HG03575 (cell line): ENCODE measurements at regions not wholly inside any gene's neighbourhood (a gene's known extent, or its start where the extent isn't known, plus 50 kb on each side); places are given as distances from the start of the nearest gene placed in this dataset.

Source experiments
- ATAC-seq: cut with Tn5 transposase; IDR thresholded peaks from one replicate; pipeline ENCODE4 v1.9.1; 2021; ENCODE audit not compliant: unreplicated experiment, insufficient number of reproducible peaks, low FRiP score; ENCODE audit errors: extremely low read depth

- ATAC-seq: no peak
These were observed 150.9 kb upstream of the ODAD2 start for GRCh38 chr10:28149746-28150145.

- no peak for ATAC-seq
These were observed 148.8 kb upstream of the ODAD2 start for GRCh38 chr10:28147706-28148105.

GRCh38 chr10:28139138-28139537, 140.3 kb upstream of the ODAD2 start:
- ATAC-seq: no peak

GRCh38 chr10:28137907-28138880, 139.3 kb upstream of the ODAD2 start:
- no peak for ATAC-seq

DNA sequence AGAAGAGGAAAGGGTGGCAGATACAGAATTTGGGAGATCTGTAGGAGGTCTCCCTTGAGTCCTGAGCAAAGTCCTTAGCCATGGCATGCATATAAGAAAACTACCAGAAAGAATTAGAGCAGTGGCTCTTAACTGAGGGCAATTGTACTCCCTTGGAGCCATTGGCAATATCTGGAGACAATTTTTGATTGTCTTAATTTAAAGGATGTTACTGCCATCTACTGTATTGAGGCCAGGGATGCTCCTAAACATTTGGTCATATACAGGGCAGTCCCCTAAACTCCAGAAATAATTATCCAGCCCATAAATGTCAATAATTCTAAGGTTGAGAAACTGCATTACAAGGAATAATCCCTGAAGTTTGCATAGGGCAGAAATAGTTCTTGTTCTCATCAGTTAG, 136.4 kb upstream of the ODAD2 start:
- ATAC-seq: no peak

GRCh38 chr10:28130267-28130666, 131.4 kb upstream of the ODAD2 start:
- no peak for ATAC-seq

GRCh38 chr10:28127881-28128280, 129.0 kb upstream of the ODAD2 start:
- ATAC-seq: no peak

GRCh38 chr10:28125701-28126100, 126.8 kb upstream of the ODAD2 start:
- ATAC-seq: no peak

GRCh38 chr10:28120795-28121194, 121.9 kb upstream of the ODAD2 start:
- no peak for ATAC-seq

DNA sequence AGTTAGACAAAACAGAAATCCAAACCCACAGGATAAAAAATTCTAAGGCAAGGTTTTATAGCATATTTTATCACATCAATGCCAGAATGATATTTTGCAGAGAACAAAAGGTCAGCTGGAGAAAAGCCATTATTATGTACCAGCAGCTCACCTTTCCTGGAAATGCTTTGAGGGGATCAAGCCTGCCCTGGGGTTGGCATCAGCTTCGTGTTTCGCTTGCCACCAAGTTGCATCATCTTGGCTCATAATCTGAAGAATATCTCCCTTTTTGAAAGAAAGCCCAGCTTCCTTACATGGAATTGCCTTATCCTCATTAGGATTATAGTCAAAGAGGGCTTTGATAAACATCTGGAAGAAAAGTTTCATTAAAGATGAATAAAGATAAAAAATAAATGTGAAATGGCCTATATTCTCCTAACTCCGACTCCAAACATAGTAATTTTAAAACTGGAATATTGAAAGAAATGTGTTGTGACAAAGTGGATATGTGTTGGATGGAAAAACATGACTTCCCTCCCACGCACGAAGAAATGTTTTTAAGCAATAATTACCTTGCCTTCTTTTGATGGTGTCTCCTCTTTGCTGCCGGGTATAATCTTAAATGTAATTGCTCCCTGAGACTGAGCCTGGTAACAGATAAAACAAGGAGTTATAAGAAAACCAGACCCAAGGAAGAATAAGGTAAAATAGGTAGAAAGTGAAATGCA, 121.3 kb upstream of the ODAD2 start:
- no peak for ATAC-seq

DNA sequence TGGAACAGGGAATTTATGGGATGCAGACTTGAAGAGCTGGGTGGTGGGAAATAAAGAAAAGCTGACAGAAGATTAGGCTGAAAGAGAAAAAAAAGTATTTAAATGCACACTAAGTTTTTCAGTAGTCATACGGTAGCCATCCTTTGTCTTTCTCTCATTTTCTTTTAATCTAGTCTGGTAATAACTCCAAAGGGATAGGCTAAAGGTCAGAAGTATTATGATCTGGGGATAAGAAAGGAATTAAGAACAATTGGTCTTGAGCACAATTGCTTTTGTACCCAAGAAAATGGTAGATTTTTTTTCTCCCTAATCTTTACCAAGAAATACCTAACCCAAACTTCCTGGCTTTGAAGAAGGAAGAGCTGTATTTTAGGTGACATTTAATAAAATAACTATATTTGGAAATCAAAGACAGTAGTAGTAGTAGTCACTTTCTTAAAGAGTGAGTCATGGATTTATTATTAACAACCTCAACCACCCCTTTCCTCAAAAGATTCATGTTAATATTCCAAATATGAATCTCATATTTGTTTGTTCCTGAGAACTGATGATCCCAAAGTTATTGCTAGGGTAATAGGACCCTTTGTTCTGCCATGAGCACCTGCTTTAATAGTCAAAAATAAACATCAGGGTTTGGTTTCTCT, 120.2 kb upstream of the ODAD2 start:
- no peak for ATAC-seq

- ATAC-seq: no peak
These were observed 114.3 kb upstream of the ODAD2 start for GRCh38 chr10:28113202-28113601.

GRCh38 chr10:28111712-28112111, 112.8 kb upstream of the ODAD2 start:
- no peak for ATAC-seq

DNA sequence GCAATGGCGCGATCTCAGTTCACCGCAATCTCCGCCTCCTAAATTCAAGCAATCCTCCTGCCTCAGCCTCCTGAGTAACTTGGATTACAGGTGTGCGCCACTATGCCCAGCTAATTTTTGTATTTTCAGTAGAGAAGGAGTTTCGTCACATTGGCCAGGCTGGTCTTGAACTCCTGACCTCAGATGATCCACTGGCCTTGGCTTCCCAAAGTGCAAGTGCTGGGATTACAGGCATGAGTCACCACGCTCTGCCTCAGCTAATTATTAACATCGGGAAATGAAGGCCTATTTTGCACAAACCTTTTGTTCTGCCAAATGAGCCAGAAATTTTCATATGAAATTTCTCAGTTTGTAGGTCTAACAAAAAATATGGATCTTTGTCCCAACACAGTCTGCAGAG, 106.7 kb upstream of the ODAD2 start:
- ATAC-seq: no peak

DNA sequence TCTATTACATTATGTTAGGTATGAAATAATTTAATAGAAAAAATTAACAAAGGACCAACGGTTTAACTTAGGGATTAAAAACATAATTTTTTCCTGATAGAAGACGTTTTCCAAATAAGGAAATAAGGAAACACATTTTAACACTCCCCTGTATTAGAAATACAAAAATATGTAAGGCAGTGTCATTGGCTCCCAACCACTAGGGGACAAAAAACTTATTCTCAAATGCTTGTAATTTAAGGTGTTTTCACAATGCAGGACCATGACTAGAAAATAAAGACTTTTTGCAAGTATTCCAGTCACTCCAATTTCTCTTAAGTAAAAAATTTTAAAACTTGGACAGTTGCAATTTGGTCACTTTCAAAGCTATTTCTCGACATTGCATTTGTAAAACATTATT, 98.8 kb upstream of the ODAD2 start:
- ATAC-seq: no peak

DNA sequence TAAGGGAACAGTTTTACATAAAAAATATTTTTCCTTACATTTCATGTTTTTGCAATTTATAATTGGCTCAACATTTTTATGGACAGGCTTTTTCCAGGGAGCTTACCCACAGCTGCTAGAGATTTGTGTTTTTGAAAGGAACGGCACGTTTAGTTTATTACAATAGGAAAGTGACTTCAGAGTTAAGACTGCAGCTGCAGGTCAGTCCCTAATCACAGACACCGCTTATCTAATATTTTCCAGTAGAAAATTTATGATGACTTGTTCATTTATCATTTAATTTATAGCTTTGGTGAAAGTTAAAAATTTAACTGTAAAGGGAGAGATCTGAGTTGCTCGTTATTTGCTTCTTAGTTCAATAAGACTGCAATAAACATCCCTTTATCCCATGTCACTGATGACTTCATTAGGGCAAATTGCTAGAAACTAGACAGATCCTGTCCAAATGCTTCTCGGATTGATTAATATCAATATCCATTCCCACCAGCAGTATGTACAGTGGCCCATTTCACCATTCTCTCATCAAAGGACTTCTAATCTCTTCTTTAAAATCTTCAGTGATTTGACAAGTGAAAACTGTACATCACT, 97.0 kb upstream of the ODAD2 start:
- no peak for ATAC-seq

DNA sequence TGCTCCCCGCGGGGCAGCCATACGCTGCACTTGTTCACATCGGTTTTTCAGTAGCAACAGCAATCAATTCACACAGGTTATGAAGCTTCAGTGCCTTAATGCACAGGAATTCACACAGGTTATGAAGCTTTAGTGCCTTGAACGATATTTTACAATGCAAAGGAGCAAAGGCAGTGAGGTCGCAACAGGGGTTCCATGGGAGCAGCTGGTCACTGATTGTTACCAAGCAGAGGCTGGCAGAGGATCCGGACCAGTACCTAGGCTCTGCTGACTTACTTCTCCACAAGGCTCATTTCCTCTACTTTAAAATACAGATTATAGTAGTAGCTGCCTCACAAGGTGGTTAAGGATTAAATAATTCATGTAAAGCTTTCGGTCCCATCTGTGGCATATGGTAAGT, 95.2 kb upstream of the ODAD2 start:
- ATAC-seq: no peak

- no peak for ATAC-seq
These were observed 93.0 kb upstream of the ODAD2 start for GRCh38 chr10:28091913-28092312.

GRCh38 chr10:28090506-28090905, 91.6 kb upstream of the ODAD2 start:
- no peak for ATAC-seq
